ENCODE measurements at regions not wholly inside any gene's neighbourhood (a gene's known extent, or its start where the extent isn't known, plus 50 kb on each side); places are given as distances from the start of the nearest gene placed in this dataset.

DNA sequence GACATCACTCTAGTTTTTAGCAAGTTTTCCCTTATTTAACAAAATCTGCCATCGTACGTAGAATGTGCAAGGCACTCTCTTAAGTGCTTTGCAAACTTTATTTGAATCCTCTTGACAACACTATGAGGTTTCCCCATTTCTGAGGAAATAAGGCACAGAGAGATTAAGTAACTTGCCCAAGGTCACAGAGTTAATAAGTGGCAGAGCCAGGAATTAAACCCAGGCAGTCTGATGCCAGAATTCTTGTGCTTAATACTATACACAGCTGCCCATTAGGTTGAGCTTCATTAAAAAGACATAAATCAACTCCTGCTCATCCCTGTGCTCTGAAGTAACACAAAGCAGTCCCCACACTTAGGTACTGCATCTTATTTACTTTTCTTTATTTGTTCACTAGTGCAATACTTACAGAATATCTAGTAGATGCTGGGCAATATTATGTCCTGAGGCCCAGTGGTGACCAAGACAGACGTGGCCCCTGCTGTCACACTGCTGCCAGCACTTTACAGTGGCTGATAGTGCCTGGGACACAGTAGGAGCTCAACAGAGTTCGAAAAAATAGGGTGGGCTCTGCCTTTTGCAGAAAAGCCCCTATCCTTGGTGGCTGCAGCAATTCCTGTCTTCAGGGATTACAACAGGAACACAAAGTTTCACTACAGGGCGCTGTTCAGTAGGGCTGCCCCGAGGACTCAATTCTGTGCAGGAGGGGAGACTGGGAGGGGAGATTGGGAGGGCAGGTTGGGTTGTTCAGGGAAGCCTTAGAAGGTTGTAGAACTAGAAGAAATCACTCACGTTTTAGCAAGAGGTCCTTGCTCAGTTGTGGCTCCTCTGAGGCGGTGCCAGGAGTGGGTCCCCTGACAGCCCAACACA lies 138.3 kb upstream of the TPM1 start:
- TF ChIP-seq, protein P1, sequence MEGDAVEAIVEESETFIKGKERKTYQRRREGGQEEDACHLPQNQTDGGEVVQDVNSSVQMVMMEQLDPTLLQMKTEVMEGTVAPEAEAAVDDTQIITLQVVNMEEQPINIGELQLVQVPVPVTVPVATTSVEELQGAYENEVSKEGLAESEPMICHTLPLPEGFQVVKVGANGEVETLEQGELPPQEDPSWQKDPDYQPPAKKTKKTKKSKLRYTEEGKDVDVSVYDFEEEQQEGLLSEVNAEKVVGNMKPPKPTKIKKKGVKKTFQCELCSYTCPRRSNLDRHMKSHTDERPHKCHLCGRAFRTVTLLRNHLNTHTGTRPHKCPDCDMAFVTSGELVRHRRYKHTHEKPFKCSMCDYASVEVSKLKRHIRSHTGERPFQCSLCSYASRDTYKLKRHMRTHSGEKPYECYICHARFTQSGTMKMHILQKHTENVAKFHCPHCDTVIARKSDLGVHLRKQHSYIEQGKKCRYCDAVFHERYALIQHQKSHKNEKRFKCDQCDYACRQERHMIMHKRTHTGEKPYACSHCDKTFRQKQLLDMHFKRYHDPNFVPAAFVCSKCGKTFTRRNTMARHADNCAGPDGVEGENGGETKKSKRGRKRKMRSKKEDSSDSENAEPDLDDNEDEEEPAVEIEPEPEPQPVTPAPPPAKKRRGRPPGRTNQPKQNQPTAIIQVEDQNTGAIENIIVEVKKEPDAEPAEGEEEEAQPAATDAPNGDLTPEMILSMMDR (IDR thresholded peaks at IDR 0.05; ENCODE audit: low read length) = no peak
- TF ChIP-seq EZH2 (optimal IDR thresholded peaks at IDR 0.05; ENCODE audit: low read depth, low read length) (no peak), EZH2phosphoT487 (IDR thresholded peaks at IDR 0.05; ENCODE audit: low read length) (no peak)

Data from MM.1S (cell line).